Tibial nerve (tissue), 3 donors: ENCODE measurements at regions not wholly inside any gene's neighbourhood (a gene's known extent, or its start where the extent isn't known, plus 50 kb on each side); places are given as distances from the start of the nearest gene placed in this dataset.

Experiments
- CTCF ChIP-seq, 5 experiments: fragments of 200-600 bp in 3 of 5; fragments of 450-650 bp in 2 of 5; sonication (generic) in 3 of 5; IDR thresholded peaks; one replicate each; pipeline ENCODE4 v1.5.1; 2016 to 2019; ENCODE audit warnings: antibody characterized with exemption in 5 of 5, mild to moderate bottlenecking in 3 of 5, moderate library complexity in 2 of 5
- POLR2A ChIP-seq, 2 donors: fragments of 450-650 bp; IDR thresholded peaks; one replicate each; pipeline ENCODE4 v1.6.1; 2017; ENCODE audit warnings: antibody characterized with exemption in 2 of 2, mild to moderate bottlenecking in 2 of 2, moderate library complexity in 2 of 2

GRCh38 chr12:115619889-115620288 lies 657.6 kb downstream of the MED13L start:
- TF ChIP-seq CTCF (IDR thresholded peaks at IDR 0.05) = no peak
- no peak for TF ChIP-seq POLR2A (IDR thresholded peaks at IDR 0.05)
